WTC11 (cell line): ENCODE measurements at regions not wholly inside any gene's neighbourhood (a gene's known extent, or its start where the extent isn't known, plus 50 kb on each side); places are given as distances from the start of the nearest gene placed in this dataset.

Experiments used
- CTCF ChIP-seq: fragments of 200-600 bp; IDR thresholded peaks from 2 replicates; pipeline ENCODE4 v1.8.0; 2022; ENCODE audit warnings: antibody characterized with exemption
- IRF1 ChIP-seq: sonication (generic); formaldehyde crosslinking; IDR thresholded peaks from 2 replicates; pipeline ENCODE4 v1.8.0; 2023; ENCODE audit warnings: missing genetic modification reagents
- USF1 ChIP-seq: sonication (generic); formaldehyde crosslinking; IDR thresholded peaks from 2 replicates; pipeline ENCODE4 v1.8.0; 2022; ENCODE audit warnings: mild to moderate bottlenecking, missing genetic modification reagents
- ZBTB21 ChIP-seq: sonication (generic); formaldehyde crosslinking; IDR thresholded peaks from 2 replicates; pipeline ENCODE4 v1.8.1; 2023; ENCODE audit warnings: mild to moderate bottlenecking, missing genetic modification reagents, borderline replicate concordance
- TF ChIP-seq, protein P1 (sequence below): sonication (generic); formaldehyde crosslinking; IDR thresholded peaks from 2 replicates; pipeline ENCODE4 v1.8.1; 2023; ENCODE audit warnings: mild to moderate bottlenecking, missing genetic modification reagents, borderline replicate concordance

DNA sequence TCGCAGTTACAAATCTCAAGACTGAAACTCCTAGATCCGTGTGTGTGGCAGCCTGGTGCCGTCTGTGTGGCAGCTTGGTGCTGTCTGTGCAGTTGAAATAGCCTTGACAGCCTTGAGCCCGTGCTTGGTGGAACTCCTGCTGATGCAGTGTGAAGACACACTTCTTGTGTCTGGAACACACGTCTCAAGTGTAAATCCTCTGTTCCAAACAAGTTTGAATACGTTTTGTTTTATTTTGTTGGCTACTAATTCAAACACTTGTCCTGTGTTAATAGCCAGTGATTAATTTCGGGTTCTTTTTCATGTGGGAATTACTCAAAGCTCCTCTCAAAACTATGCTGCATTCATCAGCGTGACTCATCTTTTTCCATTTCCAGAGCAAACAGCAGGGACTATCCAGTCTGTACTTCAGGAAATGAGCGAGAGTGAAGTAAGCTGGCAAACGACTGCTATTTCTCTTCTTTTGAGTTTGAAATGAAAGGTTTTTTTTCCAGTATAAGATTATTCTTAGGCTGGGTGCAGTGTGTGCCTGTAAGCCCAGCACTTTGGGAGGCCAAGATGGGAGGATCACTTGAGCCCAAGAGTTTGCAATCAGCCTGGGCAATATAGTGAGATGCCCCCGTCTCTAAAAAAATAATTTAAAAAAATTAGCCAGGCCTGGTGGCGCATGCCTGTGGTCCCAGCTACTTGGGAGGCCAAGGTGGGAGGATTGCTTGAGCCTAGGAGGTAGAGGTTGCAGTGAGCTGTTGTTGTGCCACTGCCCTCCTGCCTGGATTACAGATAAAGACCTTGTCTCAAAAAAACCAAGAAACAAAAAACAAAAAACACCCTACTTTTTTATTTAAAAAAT lies 152.9 kb downstream of the SPP2 start:
- TF ChIP-seq USF1 (CRISPR knock-in tag) (no peak), ZBTB21 (CRISPR knock-in tag) (no peak), IRF1 (CRISPR knock-in tag) (no peak), CTCF (no peak)
- TF ChIP-seq, protein P1, sequence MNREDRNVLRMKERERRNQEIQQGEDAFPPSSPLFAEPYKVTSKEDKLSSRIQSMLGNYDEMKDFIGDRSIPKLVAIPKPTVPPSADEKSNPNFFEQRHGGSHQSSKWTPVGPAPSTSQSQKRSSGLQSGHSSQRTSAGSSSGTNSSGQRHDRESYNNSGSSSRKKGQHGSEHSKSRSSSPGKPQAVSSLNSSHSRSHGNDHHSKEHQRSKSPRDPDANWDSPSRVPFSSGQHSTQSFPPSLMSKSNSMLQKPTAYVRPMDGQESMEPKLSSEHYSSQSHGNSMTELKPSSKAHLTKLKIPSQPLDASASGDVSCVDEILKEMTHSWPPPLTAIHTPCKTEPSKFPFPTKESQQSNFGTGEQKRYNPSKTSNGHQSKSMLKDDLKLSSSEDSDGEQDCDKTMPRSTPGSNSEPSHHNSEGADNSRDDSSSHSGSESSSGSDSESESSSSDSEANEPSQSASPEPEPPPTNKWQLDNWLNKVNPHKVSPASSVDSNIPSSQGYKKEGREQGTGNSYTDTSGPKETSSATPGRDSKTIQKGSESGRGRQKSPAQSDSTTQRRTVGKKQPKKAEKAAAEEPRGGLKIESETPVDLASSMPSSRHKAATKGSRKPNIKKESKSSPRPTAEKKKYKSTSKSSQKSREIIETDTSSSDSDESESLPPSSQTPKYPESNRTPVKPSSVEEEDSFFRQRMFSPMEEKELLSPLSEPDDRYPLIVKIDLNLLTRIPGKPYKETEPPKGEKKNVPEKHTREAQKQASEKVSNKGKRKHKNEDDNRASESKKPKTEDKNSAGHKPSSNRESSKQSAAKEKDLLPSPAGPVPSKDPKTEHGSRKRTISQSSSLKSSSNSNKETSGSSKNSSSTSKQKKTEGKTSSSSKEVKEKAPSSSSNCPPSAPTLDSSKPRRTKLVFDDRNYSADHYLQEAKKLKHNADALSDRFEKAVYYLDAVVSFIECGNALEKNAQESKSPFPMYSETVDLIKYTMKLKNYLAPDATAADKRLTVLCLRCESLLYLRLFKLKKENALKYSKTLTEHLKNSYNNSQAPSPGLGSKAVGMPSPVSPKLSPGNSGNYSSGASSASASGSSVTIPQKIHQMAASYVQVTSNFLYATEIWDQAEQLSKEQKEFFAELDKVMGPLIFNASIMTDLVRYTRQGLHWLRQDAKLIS (CRISPR knock-in tag) = no peak
